PFSK-1 (cell line): ENCODE measurements at regions not wholly inside any gene's neighbourhood (a gene's known extent, or its start where the extent isn't known, plus 50 kb on each side); places are given as distances from the start of the nearest gene placed in this dataset.

Experiments
- FOXP2 ChIP-seq: optimal IDR thresholded peaks from 2 replicates; pipeline ENCODE3; 2011; ENCODE audit warnings: borderline replicate concordance, control low read depth, inconsistent platforms; ENCODE audit not compliant: insufficient read depth; ENCODE audit errors: extremely low read length, extremely low read depth
- POLR2AphosphoS5 ChIP-seq: IDR thresholded peaks from 2 replicates; pipeline ENCODE4 v1.6.1; 2012; ENCODE audit warnings: low read depth, mild to moderate bottlenecking, control low read depth, low read length, moderate library complexity
- REST ChIP-seq, 2 experiments: IDR thresholded peaks; 2 replicates each; pipeline versions ENCODE4 v1.6.1 to v1.8.0; 2011 to 2012; ENCODE audit warnings: low read depth in 2 of 2, low read length in 2 of 2, control low read depth in 1 of 2, inconsistent platforms in 1 of 2, mild to moderate bottlenecking in 1 of 2, moderate library complexity in 1 of 2; ENCODE audit not compliant: insufficient read depth in 1 of 2
- SIN3A ChIP-seq: IDR thresholded peaks from 2 replicates; pipeline ENCODE4 v1.6.1; 2012; ENCODE audit warnings: mild to moderate bottlenecking, low read length, moderate library complexity, borderline replicate concordance; ENCODE audit not compliant: insufficient read depth
- TAF1 ChIP-seq: IDR thresholded peaks from 2 replicates; pipeline ENCODE4 v1.6.1; 2012; ENCODE audit warnings: low read length, control low read depth, borderline replicate concordance; ENCODE audit not compliant: insufficient read depth

GRCh38 chr4:57342411-57342810 is 232.2 kb upstream of the IGFBP7 start:
- TF ChIP-seq POLR2AphosphoS5 = no peak

- TF ChIP-seq FOXP2 (no peak), SIN3A (no peak), POLR2AphosphoS5 (no peak), TAF1 (no peak), REST (IDR thresholded peaks at IDR 0.05; ENCODE audit: insufficient read depth in 1 of 2, low read depth in 2 of 2, low read length in 2 of 2) (no peak)
Measured at GRCh38 chr4:57333684-57334083, 223.5 kb upstream of the IGFBP7 start.

DNA sequence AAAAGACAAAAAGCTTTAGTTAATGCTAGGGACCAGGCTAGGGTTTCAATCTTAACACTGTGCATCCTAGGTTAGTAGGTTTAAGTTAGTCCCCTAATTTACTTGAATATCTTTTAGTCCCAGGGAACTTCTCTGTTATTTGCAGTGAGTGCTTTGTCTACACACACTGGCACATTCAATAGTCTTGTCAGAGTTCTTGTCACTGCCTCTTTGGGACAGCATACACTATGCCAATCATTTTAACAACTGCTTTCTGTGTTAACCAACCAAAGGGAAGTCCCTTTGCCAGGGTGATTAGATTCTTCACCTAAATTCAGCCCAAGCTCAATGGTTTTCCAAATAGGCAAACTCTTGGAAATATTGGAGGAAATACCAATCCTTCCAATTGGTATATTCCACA is 221.8 kb upstream of the IGFBP7 start:
- TF ChIP-seq SIN3A (no peak), FOXP2 (no peak), POLR2AphosphoS5 (no peak), TAF1 (no peak), REST (IDR thresholded peaks at IDR 0.05; ENCODE audit: insufficient read depth in 1 of 2, low read depth in 2 of 2, low read length in 2 of 2) (no peak)

DNA sequence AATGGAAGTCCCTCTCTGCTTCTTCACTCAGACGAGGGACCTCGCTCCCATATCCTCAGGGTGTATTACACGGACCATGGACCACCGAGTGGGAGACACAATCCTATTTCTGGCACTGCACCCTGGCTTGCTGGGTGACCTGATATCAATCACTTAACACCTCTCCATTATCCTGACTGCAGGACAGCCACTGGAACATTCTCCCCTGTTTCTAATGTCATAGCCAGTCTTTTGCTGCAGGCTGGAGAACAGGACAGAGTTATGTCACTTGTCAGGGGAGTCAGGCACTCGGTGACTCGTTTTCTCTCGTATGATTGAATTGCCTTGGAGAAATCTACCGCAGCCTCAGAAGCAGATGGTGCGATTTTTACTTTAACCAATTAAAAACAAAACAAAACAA is 219.1 kb upstream of the IGFBP7 start:
- no peak for TF ChIP-seq REST (IDR thresholded peaks at IDR 0.05; ENCODE audit: insufficient read depth in 1 of 2, low read depth in 2 of 2, low read length in 2 of 2)
- no peak for TF ChIP-seq POLR2AphosphoS5
- TF ChIP-seq TAF1 = no peak
- TF ChIP-seq FOXP2 = no peak
- TF ChIP-seq SIN3A = no peak

DNA sequence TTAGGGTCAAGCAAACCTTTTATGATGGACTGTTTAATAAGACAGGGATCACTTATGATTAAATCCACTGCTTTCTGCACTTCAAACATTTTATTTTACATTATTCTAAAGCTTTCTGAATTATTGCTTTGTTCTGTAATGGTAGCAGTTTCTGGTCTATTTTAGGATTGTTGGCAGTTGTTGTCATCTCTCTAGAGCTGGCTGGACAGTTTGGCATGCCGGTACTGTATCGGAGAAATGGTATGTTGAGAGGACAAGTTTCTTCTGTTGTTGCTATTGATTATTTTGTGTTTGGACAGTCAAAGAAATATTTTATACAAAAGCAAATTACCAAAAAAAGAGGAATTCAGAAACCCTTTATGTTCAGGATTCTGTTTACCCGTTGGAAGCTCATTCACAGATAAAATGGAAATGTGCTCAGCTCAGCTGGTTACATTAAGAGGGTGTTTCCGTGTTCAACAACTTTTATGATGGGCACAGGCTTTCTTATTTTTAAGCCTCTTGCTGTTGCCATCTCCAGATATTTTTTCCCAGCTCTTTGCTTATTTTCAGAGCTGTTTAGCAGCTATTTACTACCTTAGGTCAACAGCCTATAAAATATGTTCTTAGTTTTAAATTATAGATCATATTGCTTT is 214.6 kb upstream of the IGFBP7 start:
- no peak for TF ChIP-seq POLR2AphosphoS5
- no peak for TF ChIP-seq FOXP2
- TF ChIP-seq TAF1 = no peak
- TF ChIP-seq SIN3A = no peak
- TF ChIP-seq REST (IDR thresholded peaks at IDR 0.05; ENCODE audit: insufficient read depth in 1 of 2, low read depth in 2 of 2, low read length in 2 of 2) = no peak
